IMR-90 (cell line): ENCODE measurements at regions not wholly inside any gene's neighbourhood (a gene's known extent, or its start where the extent isn't known, plus 50 kb on each side); places are given as distances from the start of the nearest gene placed in this dataset.

ENCODE experiments used
- NFE2L2 ChIP-seq: fragments of 150-350 bp; IDR thresholded peaks from 2 replicates; pipeline ENCODE4 v1.6.1; 2016; ENCODE audit warnings: low read depth, mild to moderate bottlenecking, low read length
- POLR2A ChIP-seq: IDR thresholded peaks from 2 replicates; pipeline ENCODE4 v1.6.1; 2012; ENCODE audit warnings: mild to moderate bottlenecking, low read depth, low read length
- TF ChIP-seq, protein P1 (sequence below): conservative IDR thresholded peaks from 2 replicates; pipeline ENCODE4 v1.5.1; 2012; ENCODE audit warnings: mild to moderate bottlenecking, low read depth, low read length, improper control_type of control experiment

- TF ChIP-seq POLR2A (no peak), NFE2L2 (no peak)
- TF ChIP-seq, protein P1, sequence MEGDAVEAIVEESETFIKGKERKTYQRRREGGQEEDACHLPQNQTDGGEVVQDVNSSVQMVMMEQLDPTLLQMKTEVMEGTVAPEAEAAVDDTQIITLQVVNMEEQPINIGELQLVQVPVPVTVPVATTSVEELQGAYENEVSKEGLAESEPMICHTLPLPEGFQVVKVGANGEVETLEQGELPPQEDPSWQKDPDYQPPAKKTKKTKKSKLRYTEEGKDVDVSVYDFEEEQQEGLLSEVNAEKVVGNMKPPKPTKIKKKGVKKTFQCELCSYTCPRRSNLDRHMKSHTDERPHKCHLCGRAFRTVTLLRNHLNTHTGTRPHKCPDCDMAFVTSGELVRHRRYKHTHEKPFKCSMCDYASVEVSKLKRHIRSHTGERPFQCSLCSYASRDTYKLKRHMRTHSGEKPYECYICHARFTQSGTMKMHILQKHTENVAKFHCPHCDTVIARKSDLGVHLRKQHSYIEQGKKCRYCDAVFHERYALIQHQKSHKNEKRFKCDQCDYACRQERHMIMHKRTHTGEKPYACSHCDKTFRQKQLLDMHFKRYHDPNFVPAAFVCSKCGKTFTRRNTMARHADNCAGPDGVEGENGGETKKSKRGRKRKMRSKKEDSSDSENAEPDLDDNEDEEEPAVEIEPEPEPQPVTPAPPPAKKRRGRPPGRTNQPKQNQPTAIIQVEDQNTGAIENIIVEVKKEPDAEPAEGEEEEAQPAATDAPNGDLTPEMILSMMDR: no peak
Measured at GRCh38 chr14:85426068-85426935, 103.6 kb upstream of the FLRT2 start.
